K562 (cell line): ENCODE measurements at regions not wholly inside any gene's neighbourhood (a gene's known extent, or its start where the extent isn't known, plus 50 kb on each side); places are given as distances from the start of the nearest gene placed in this dataset.

Experiments used
- ATAC-seq: fragments of 200-7000 bp; cut with Tn5 transposase; 3 replicates; pipeline ENCODE4 v1.9.1; 2020; ENCODE audit warnings: moderate library complexity
- BruUV-seq: library from RNA; stranded (reverse); fragments of 400-500 nt; replicated peaks from 2 replicates; lab custom pipeline; 2021; lab: Mats Ljungman, UMichigan
- CTCF ChIA-PET: fragments of 300-600 bp; formaldehyde crosslinking; extraction: SDS; loops from one replicate; lab custom pipeline; 2021; ENCODE audit warnings: low intra/inter-chr PET ratio; lab: Yijun Ruan, JAX
- POLR2A ChIA-PET: fragments of 300-600, 350-650 bp; sonication (Branson Sonifier 250); formaldehyde crosslinking; extraction: SDS; loops from one replicate; lab custom pipeline; 2021; ENCODE audit warnings: antibody characterized with exemption, inconsistent platforms; lab: Yijun Ruan, JAX
- DNase-seq, 4 experiments: peaks; one replicate each; pipeline versions ENCODE4 v3.0.0 to v3.0.0-alpha.2; 2011 to 2018; ENCODE audit warnings: low spot score in 3 of 4, mixed read lengths in 3 of 4; ENCODE audit errors: extremely low read depth in 1 of 4
- FAIRE-seq: peaks from 2 replicates; lab custom pipeline; 2011; peaks lifted over from hg19 to GRCh38; lab: Jason Lieb, UNC
- H2AFZ ChIP-seq: 2 replicates; pipeline ENCODE4 v1.6.0; 2011; ENCODE audit warnings: low read depth, low read length, control low read depth, inconsistent platforms
- H3K27ac ChIP-seq: fragments of 200-600 bp; 3 replicates; pipeline ENCODE4 v1.8.0; 2011; ENCODE audit warnings: low read depth, mild to moderate bottlenecking, control low read depth, inconsistent platforms, low read length, moderate library complexity, mixed read lengths; ENCODE audit errors: extremely low read depth
- H3K27me3 ChIP-seq, 2 experiments: fragments of 300-600 bp in 1 of 2; 2 replicates in 1 of 2; 3 replicates in 1 of 2; pipeline versions ENCODE4 v1.6.0 to v1.8.0; 2011; ENCODE audit warnings: inconsistent platforms in 2 of 2, low read length in 2 of 2, mild to moderate bottlenecking in 1 of 2, mixed read lengths in 1 of 2, moderate library complexity in 1 of 2; ENCODE audit not compliant: control insufficient read depth in 2 of 2, insufficient read depth in 2 of 2
- H3K36me3 ChIP-seq: fragments of 300-600 bp; 3 replicates; pipeline ENCODE4 v1.8.0; 2011; ENCODE audit warnings: mild to moderate bottlenecking, low read length, inconsistent platforms; ENCODE audit not compliant: control insufficient read depth, insufficient read depth
- H3K4me1 ChIP-seq, 2 experiments: fragments of 200-600 bp in 1 of 2; replicated peaks in 1 of 2; 2 replicates in 1 of 2; 3 replicates in 1 of 2; pipeline versions ENCODE4 v1.5.1 to v1.8.0; 2011; ENCODE audit warnings: inconsistent platforms in 2 of 2, low read length in 2 of 2, mild to moderate bottlenecking in 1 of 2, mixed read lengths in 1 of 2, moderate library complexity in 1 of 2; ENCODE audit not compliant: control insufficient read depth in 2 of 2, insufficient read depth in 2 of 2
- H3K4me2 ChIP-seq: 2 replicates; pipeline ENCODE4 v1.6.1; 2011; ENCODE audit warnings: low read length, control low read depth, inconsistent platforms, mixed read lengths; ENCODE audit not compliant: insufficient read depth
- H3K4me3 ChIP-seq: fragments of 200-600 bp; sonication (generic), shearing (Covaris generic); 2 replicates; pipeline ENCODE4 v1.5.1; 2016; ENCODE audit warnings: control low read depth, inconsistent platforms
- H3K79me2 ChIP-seq: fragments of 200-600 bp; 3 replicates; pipeline ENCODE4 v1.8.0; 2011; ENCODE audit warnings: low read length, inconsistent platforms; ENCODE audit not compliant: control insufficient read depth, insufficient read depth
- H3K9ac ChIP-seq, 2 experiments: 2 replicates each; pipeline versions ENCODE4 v1.6.0 to v1.6.1; 2011; ENCODE audit warnings: low read depth in 2 of 2, low read length in 2 of 2, control low read depth in 1 of 2, inconsistent platforms in 1 of 2, mild to moderate bottlenecking in 1 of 2, mixed read lengths in 1 of 2; ENCODE audit not compliant: insufficient read depth in 1 of 2
- H3K9me1 ChIP-seq: one replicate; pipeline ENCODE4 v1.6.0; 2011; ENCODE audit warnings: inconsistent platforms, mild to moderate bottlenecking, low read length, moderate library complexity; ENCODE audit not compliant: control insufficient read depth, insufficient read depth
- H3K9me3 ChIP-seq: replicated peaks from 2 replicates; pipeline ENCODE4 v1.5.1; 2011; ENCODE audit warnings: low read depth, low read length, inconsistent platforms; ENCODE audit not compliant: control insufficient read depth, insufficient read depth
- H4K20me1 ChIP-seq: replicated peaks from 2 replicates; pipeline ENCODE4 v1.6.1; 2011; ENCODE audit warnings: low read length, inconsistent platforms, mixed read lengths; ENCODE audit not compliant: control insufficient read depth, insufficient read depth
- CC2D1A ChIP-seq: fragments of 450-650 bp; IDR thresholded peaks from 2 replicates; pipeline ENCODE4 v1.6.1; 2017; ENCODE audit warnings: mild to moderate bottlenecking
- FOXA1 ChIP-seq: fragments of 450-650 bp; IDR thresholded peaks from 2 replicates; pipeline ENCODE4 v1.6.1; 2016; ENCODE audit warnings: mild to moderate bottlenecking, borderline replicate concordance
- GTF2E2 ChIP-seq: fragments of 200-800 bp; sonication (Bioruptor generic); IDR thresholded peaks from 2 replicates; pipeline ENCODE4 v1.6.1; 2016; ENCODE audit warnings: missing genetic modification characterization, missing compliant biosample characterization
- HMBOX1 ChIP-seq: sonication (generic); IDR thresholded peaks from 2 replicates; pipeline ENCODE4 v1.6.1; 2016
- KAT7 ChIP-seq: sonication (generic); formaldehyde crosslinking; IDR thresholded peaks from 2 replicates; pipeline ENCODE4 v1.8.0; 2022; ENCODE audit warnings: missing genetic modification reagents, mild to moderate bottlenecking, borderline replicate concordance
- MEIS2 ChIP-seq: fragments of 450-650 bp; IDR thresholded peaks from 2 replicates; pipeline ENCODE4 v1.6.1; 2014; ENCODE audit warnings: mild to moderate bottlenecking; ENCODE audit not compliant: partially characterized antibody
- PTRF ChIP-seq: fragments of 450-650 bp; IDR thresholded peaks from 2 replicates; pipeline ENCODE4 v1.6.1; 2016; ENCODE audit warnings: mild to moderate bottlenecking, missing genetic modification characterization, missing compliant biosample characterization
- RFX1 ChIP-seq: fragments of 450-650 bp; IDR thresholded peaks from 2 replicates; pipeline ENCODE4 v1.6.1; 2016; ENCODE audit warnings: mild to moderate bottlenecking, moderate library complexity
- ZBTB11 ChIP-seq, 3 experiments: fragments of 200-800 bp in 1 of 3; fragments of 250-450 bp in 1 of 3; fragments of 450-650 bp in 1 of 3; sonication (Bioruptor Pico) in 1 of 3; sonication (Bioruptor generic) in 1 of 3; formaldehyde crosslinking in 1 of 3; IDR thresholded peaks; 2 replicates each; pipeline versions ENCODE4 v1.6.1 to v1.8.0; 2016 to 2022; ENCODE audit warnings: mild to moderate bottlenecking in 2 of 3, missing genetic modification characterization in 2 of 3, missing compliant biosample characterization in 1 of 3, moderate library complexity in 1 of 3
- ZNF239 ChIP-seq: fragments of 250-450 bp; sonication (Bioruptor Pico); IDR thresholded peaks from 2 replicates; pipeline ENCODE4 v1.4.0; 2020; ENCODE audit warnings: mild to moderate bottlenecking
- ZNF24 ChIP-seq: fragments of 450-650 bp; IDR thresholded peaks from 2 replicates; pipeline ENCODE4 v1.6.1; 2016
- ZNF324 ChIP-seq: fragments of 250-450 bp; sonication (Bioruptor Pico); IDR thresholded peaks from 2 replicates; pipeline ENCODE4 v1.4.0; 2020; ENCODE audit warnings: mild to moderate bottlenecking
- ZNF584 ChIP-seq: fragments of 200-800 bp; sonication (Bioruptor generic); IDR thresholded peaks from 2 replicates; pipeline ENCODE4 v1.6.1; 2016; ENCODE audit warnings: low read depth, mild to moderate bottlenecking, missing genetic modification characterization, missing compliant biosample characterization
- WGBS: fragments of 100-300 bp; shearing (Covaris generic); methylation state at CpG from one replicate; pipeline ENCODE4 v1.1.6; 2016; ENCODE audit warnings: low coverage, mixed read lengths; ENCODE audit not compliant: insufficient coverage; ENCODE audit errors: missing lambda C conversion rate; 5-methylcytosine and 5-hydroxymethylcytosine counted together
- in situ Hi-C: fragments of 300-500 bp; cut with MboI; formaldehyde crosslinking; loops from 4 replicates; pipeline ENCODE4 v1.15.0; 2018; ENCODE audit warnings: inconsistent platforms, mixed read lengths
- intact Hi-C: fragments of 100-400 bp; cut with micrococcal nuclease; formaldehyde crosslinking; loops from 2 replicates; pipeline ENCODE4 v1.14.2; 2022

- no peak overlapping the region for H3K9ac ChIP-seq
- H3K27me3 ChIP-seq = no peaks in the 10 kb centered on the region
- in situ Hi-C loops = no loop called here
- FAIRE-seq = no peak
- H3K36me3 ChIP-seq = no peaks in the 10 kb centered on the region
- no peaks in the 10 kb centered on the region for H3K4me1 ChIP-seq
- H3K4me3 ChIP-seq = no peak overlapping the region
- H3K79me2 ChIP-seq = no peaks in the 10 kb centered on the region
- H3K9me1 ChIP-seq = no peaks in the 10 kb centered on the region
- H4K20me1 ChIP-seq = no peaks in the 10 kb centered on the region
- ATAC-seq = no peak
- WGBS = 0% methylated on average over 1 of the region's 1 CpG
- no TSS peak for BruUV-seq
- H3K27ac ChIP-seq = no peak overlapping the region
- no peak for DNase-seq
- ChIA-PET CTCF (no interaction called here), POLR2A (interaction anchor here (0.5 kb wide), 1 partner anchor 330 kb away, joined by 3 read pairs; no protein-coding TSS in a partner anchor)
- no peak overlapping the region for H3K4me2 ChIP-seq
- TF ChIP-seq ZNF584 (CRISPR knock-in tag) = no peak
- TF ChIP-seq ZNF239 (CRISPR knock-in tag) = no peak
- no peak for TF ChIP-seq FOXA1
- TF ChIP-seq MEIS2 = no peak
- TF ChIP-seq, all 486 proteins: peak for 0
- H3K9me3 ChIP-seq = no peaks in the 10 kb centered on the region
- intact Hi-C loops = no loop called here
- H2AFZ ChIP-seq = no peak overlapping the region
These were observed 1061.9 kb upstream of the TENM3 start for GRCh38 chr4:181181331-181181730.

- Histone ChIP-seq H3K27me3 (no peaks in the 10 kb centered on the region), H3K79me2 (no peaks in the 10 kb centered on the region), H2AFZ (no peak overlapping the region), H3K9me1 (no peaks in the 10 kb centered on the region), H3K36me3 (no peaks in the 10 kb centered on the region), H3K27ac (no peak overlapping the region), H3K4me2 (no peak overlapping the region), H4K20me1 (no peaks in the 10 kb centered on the region), H3K9me3 (no peaks in the 10 kb centered on the region), H3K4me1 (no peaks in the 10 kb centered on the region), H3K4me3 (no peak overlapping the region), H3K9ac (no peak overlapping the region)
- FAIRE-seq (no peak), ATAC-seq (no peak), DNase-seq (no peak)
- in situ Hi-C loops (no loop called here), intact Hi-C loops (no loop called here)
- WGBS = 1% methylated on average over 7 of the region's 7 CpGs
- no TSS peak for BruUV-seq
- CTCF ChIA-PET = no interaction called here
- POLR2A ChIA-PET = no interaction called here
- TF ChIP-seq ZNF324 (CRISPR knock-in tag) (no peak), CC2D1A (no peak), ZNF24 (no peak), ZBTB11 (CRISPR knock-in tag; IDR thresholded peaks at IDR 0.05) (no peak), HMBOX1 (no peak), PTRF (tag) (no peak), GTF2E2 (tag) (no peak), KAT7 (CRISPR knock-in tag) (no peak), RFX1 (no peak)
These were observed 1053.5 kb upstream of the TENM3 start for GRCh38 chr4:181189751-181190150.
